ENCODE measurements at regions not wholly inside any gene's neighbourhood (a gene's known extent, or its start where the extent isn't known, plus 50 kb on each side); places are given as distances from the start of the nearest gene placed in this dataset.
"Not testable (repeated sequence)": the region's sequence is repeated elsewhere in the genome, so short reads cannot be mapped to it uniquely, and the experiment has no call there.

DNA sequence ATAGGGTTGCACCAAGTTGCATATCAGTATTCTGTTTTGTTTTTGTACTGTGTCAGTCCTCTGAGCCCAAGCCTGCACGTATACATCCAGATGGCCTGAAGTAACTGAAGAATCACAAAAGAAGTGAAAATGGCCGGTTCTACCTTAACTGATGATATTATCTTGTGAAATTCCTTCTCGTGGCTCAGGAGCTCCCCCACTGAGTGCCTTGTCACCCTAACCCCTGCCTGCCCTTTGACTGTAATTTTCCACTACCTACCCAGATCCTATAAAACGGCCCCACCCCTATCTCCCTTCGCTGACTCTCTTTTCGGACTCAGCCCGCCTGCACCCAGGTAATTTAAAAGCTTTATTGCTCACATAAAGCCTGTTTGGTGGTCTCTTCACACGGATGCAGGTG is 924.1 kb upstream of the CELF4 start:
- not testable (repeated sequence) for H3K4me3 ChIP-seq (ENCODE audit: low read length in 2 of 2); H3K36me3 ChIP-seq (ENCODE audit: control insufficient read depth in 2 of 2, insufficient read depth in 2 of 2, low read length in 1 of 2); H3K4me1 ChIP-seq (ENCODE audit: control insufficient read depth in 2 of 2, insufficient read depth in 2 of 2, low read length in 2 of 2); H3K27me3 ChIP-seq (ENCODE audit: control insufficient read depth in 2 of 2, insufficient read depth in 1 of 2, low read length in 1 of 2); H3K9me3 ChIP-seq (ENCODE audit: control insufficient read depth in 2 of 2, insufficient read depth in 1 of 2, low read length in 1 of 2); H3K27ac ChIP-seq (ENCODE audit: low read depth in 1 of 2, low read length in 1 of 2); DNase-seq (ENCODE audit: low read depth in 6 of 9, low spot score in 9 of 9)
- WGBS: 94% methylated on average over 8 of the region's 8 CpGs

- DNase-seq (ENCODE audit: low read depth in 6 of 9, low spot score in 9 of 9): no peak
- 96% methylated on average over 2 of the region's 2 CpGs for WGBS
- no peaks in the 10 kb centered on the region for H3K9me3 ChIP-seq (ENCODE audit: control insufficient read depth in 2 of 2, insufficient read depth in 1 of 2, low read length in 1 of 2)
Measured at GRCh38 chr18:38487521-38487920, 921.9 kb upstream of the CELF4 start.

DNA sequence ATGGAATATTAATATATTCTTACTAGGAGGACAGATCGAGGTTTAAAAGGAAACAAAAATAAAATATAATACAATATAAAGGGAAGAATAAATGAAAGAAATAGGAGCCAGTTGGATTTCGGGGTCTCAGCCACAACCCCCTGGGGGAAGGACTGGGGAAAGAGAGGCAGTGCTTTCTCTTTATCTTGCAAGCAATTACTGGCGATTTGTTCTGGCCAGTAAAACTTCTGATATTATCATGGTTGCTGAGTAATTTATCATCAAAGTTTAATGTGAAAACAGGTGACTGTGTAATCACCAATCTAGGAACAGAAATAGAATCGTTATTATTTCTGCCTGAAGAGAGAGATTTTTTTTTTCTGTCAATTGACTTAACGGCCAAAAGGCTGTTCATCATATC is 917.7 kb upstream of the CELF4 start:
- H3K9me3 ChIP-seq (ENCODE audit: control insufficient read depth in 2 of 2, insufficient read depth in 1 of 2, low read length in 1 of 2): no peaks in the 10 kb centered on the region
- WGBS: 97% methylated on average over 5 of the region's 5 CpGs

More at GRCh38 chr18:38487521-38487920, 921.9 kb upstream of the CELF4 start:
- no peaks in the 10 kb centered on the region for H3K36me3 ChIP-seq (ENCODE audit: control insufficient read depth in 2 of 2, insufficient read depth in 2 of 2, low read length in 1 of 2)
- no peaks in the 10 kb centered on the region for H3K27me3 ChIP-seq (ENCODE audit: control insufficient read depth in 2 of 2, insufficient read depth in 1 of 2, low read length in 1 of 2)
- H3K4me1 ChIP-seq (ENCODE audit: control insufficient read depth in 2 of 2, insufficient read depth in 2 of 2, low read length in 2 of 2): no peaks in the 10 kb centered on the region
- H3K27ac ChIP-seq (ENCODE audit: low read depth in 1 of 2, low read length in 1 of 2): no peak overlapping the region
- no peak overlapping the region for H3K4me3 ChIP-seq (ENCODE audit: low read length in 2 of 2)

DNA sequence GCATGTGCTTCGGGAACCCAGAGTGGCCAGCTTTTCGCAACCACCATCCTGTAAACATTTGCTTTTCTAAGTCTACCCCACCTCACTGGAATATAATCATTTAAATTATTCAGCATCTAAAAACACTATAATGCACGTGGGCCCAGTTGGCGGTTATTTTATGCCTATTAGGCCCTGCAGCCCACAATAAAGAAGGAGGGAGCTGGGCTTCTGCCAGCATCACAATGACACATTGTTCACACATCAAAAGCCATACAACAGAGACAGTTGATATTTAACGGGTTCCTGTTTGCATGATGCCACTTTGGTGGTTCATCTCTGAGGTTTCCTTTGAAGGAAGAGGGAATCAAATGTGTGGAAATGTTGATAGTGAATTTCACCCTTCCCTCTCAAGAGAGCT is 916.0 kb upstream of the CELF4 start:
- H3K36me3 ChIP-seq (ENCODE audit: control insufficient read depth in 2 of 2, insufficient read depth in 2 of 2, low read length in 1 of 2): no peaks in the 10 kb centered on the region
- WGBS: 9% methylated on average over 5 of the region's 5 CpGs

More for the DNA sequence above, 917.7 kb upstream of the CELF4 start:
- Histone ChIP-seq H3K4me3 (ENCODE audit: low read length in 2 of 2) (no peak overlapping the region), H3K27ac (ENCODE audit: low read depth in 1 of 2, low read length in 1 of 2) (no peak overlapping the region), H3K27me3 (ENCODE audit: control insufficient read depth in 2 of 2, insufficient read depth in 1 of 2, low read length in 1 of 2) (no peaks in the 10 kb centered on the region), H3K36me3 (ENCODE audit: control insufficient read depth in 2 of 2, insufficient read depth in 2 of 2, low read length in 1 of 2) (no peaks in the 10 kb centered on the region), H3K4me1 (ENCODE audit: control insufficient read depth in 2 of 2, insufficient read depth in 2 of 2, low read length in 2 of 2) (peaks cover 2 to 3% of the 10 kb centered on the region in 2 donors)
- DNase-seq (ENCODE audit: low read depth in 6 of 9, low spot score in 9 of 9): no peak

DNA sequence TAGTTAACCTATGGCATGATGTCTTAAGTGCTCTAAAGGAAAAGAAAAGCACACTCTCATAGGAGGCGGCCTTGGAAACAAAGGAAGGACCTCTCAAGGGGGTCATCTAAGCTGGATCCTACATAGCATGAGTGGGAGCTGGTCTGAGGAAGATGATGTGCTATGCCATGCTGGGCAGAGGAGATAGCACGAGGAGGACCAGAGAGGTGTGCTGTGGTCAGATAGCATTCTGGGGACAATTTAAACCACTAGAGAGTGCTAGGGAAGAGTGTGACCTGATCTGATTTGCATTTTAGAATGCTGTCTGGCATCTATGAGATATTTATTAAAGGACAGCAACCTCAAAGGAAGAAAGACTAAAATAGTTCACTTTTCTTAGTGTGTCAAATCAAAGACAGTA is 910.1 kb upstream of the CELF4 start:
- Histone ChIP-seq H3K4me1 (ENCODE audit: control insufficient read depth in 2 of 2, insufficient read depth in 2 of 2, low read length in 2 of 2) (no peaks in the 10 kb centered on the region), H3K27ac (ENCODE audit: low read depth in 1 of 2, low read length in 1 of 2) (no peak overlapping the region), H3K27me3 (ENCODE audit: control insufficient read depth in 2 of 2, insufficient read depth in 1 of 2, low read length in 1 of 2) (no peaks in the 10 kb centered on the region), H3K36me3 (ENCODE audit: control insufficient read depth in 2 of 2, insufficient read depth in 2 of 2, low read length in 1 of 2) (no peaks in the 10 kb centered on the region), H3K4me3 (ENCODE audit: low read length in 2 of 2) (no peak overlapping the region), H3K9me3 (ENCODE audit: control insufficient read depth in 2 of 2, insufficient read depth in 1 of 2, low read length in 1 of 2) (no peaks in the 10 kb centered on the region)
- WGBS: 97% methylated on average over 2 of the region's 2 CpGs
- DNase-seq (ENCODE audit: low read depth in 6 of 9, low spot score in 9 of 9): no peak

More for the DNA sequence above, 916.0 kb upstream of the CELF4 start:
- Histone ChIP-seq H3K27ac (ENCODE audit: low read depth in 1 of 2, low read length in 1 of 2) (peak overlapping the region in 1 of 2 donors; percentile 18), H3K27me3 (ENCODE audit: control insufficient read depth in 2 of 2, insufficient read depth in 1 of 2, low read length in 1 of 2) (no peaks in the 10 kb centered on the region), H3K4me3 (ENCODE audit: low read length in 2 of 2) (no peak overlapping the region), H3K9me3 (ENCODE audit: control insufficient read depth in 2 of 2, insufficient read depth in 1 of 2, low read length in 1 of 2) (no peaks in the 10 kb centered on the region), H3K4me1 (ENCODE audit: control insufficient read depth in 2 of 2, insufficient read depth in 2 of 2, low read length in 2 of 2) (peaks cover 2 to 3% of the 10 kb centered on the region in 2 donors)
- DNase-seq (ENCODE audit: low read depth in 6 of 9, low spot score in 9 of 9): peak in 2 of 9 donors; percentile 8 to 41

GRCh38 chr18:38473535-38473934 is 907.9 kb upstream of the CELF4 start:
- H3K4me3 ChIP-seq (ENCODE audit: low read length in 2 of 2): no peak overlapping the region
- H3K4me1 ChIP-seq (ENCODE audit: control insufficient read depth in 2 of 2, insufficient read depth in 2 of 2, low read length in 2 of 2): no peaks in the 10 kb centered on the region
- no peak for DNase-seq (ENCODE audit: low read depth in 6 of 9, low spot score in 9 of 9)
- no peak overlapping the region for H3K27ac ChIP-seq (ENCODE audit: low read depth in 1 of 2, low read length in 1 of 2)
- H3K36me3 ChIP-seq (ENCODE audit: control insufficient read depth in 2 of 2, insufficient read depth in 2 of 2, low read length in 1 of 2): no peaks in the 10 kb centered on the region
- no peaks in the 10 kb centered on the region for H3K9me3 ChIP-seq (ENCODE audit: control insufficient read depth in 2 of 2, insufficient read depth in 1 of 2, low read length in 1 of 2)
- H3K27me3 ChIP-seq (ENCODE audit: control insufficient read depth in 2 of 2, insufficient read depth in 1 of 2, low read length in 1 of 2): no peaks in the 10 kb centered on the region
- 96% methylated on average over 2 of the region's 2 CpGs for WGBS

- Histone ChIP-seq H3K4me3 (ENCODE audit: low read length in 2 of 2) (no peak overlapping the region), H3K9me3 (ENCODE audit: control insufficient read depth in 2 of 2, insufficient read depth in 1 of 2, low read length in 1 of 2) (no peaks in the 10 kb centered on the region), H3K4me1 (ENCODE audit: control insufficient read depth in 2 of 2, insufficient read depth in 2 of 2, low read length in 2 of 2) (no peaks in the 10 kb centered on the region), H3K27me3 (ENCODE audit: control insufficient read depth in 2 of 2, insufficient read depth in 1 of 2, low read length in 1 of 2) (no peaks in the 10 kb centered on the region), H3K36me3 (ENCODE audit: control insufficient read depth in 2 of 2, insufficient read depth in 2 of 2, low read length in 1 of 2) (no peaks in the 10 kb centered on the region), H3K27ac (ENCODE audit: low read depth in 1 of 2, low read length in 1 of 2) (no peak overlapping the region)
- no peak for DNase-seq (ENCODE audit: low read depth in 6 of 9, low spot score in 9 of 9)
Measured at GRCh38 chr18:38470421-38470820, 904.8 kb upstream of the CELF4 start.

- no peaks in the 10 kb centered on the region for H3K27me3 ChIP-seq (ENCODE audit: control insufficient read depth in 2 of 2, insufficient read depth in 1 of 2, low read length in 1 of 2)
- 95% methylated on average over 2 of the region's 2 CpGs for WGBS
- no peak overlapping the region for H3K27ac ChIP-seq (ENCODE audit: low read depth in 1 of 2, low read length in 1 of 2)
- no peaks in the 10 kb centered on the region for H3K36me3 ChIP-seq (ENCODE audit: control insufficient read depth in 2 of 2, insufficient read depth in 2 of 2, low read length in 1 of 2)
- no peaks in the 10 kb centered on the region for H3K4me1 ChIP-seq (ENCODE audit: control insufficient read depth in 2 of 2, insufficient read depth in 2 of 2, low read length in 2 of 2)
- no peak overlapping the region for H3K4me3 ChIP-seq (ENCODE audit: low read length in 2 of 2)
- no peaks in the 10 kb centered on the region for H3K9me3 ChIP-seq (ENCODE audit: control insufficient read depth in 2 of 2, insufficient read depth in 1 of 2, low read length in 1 of 2)
- DNase-seq (ENCODE audit: low read depth in 6 of 9, low spot score in 9 of 9): no peak
Measured at GRCh38 chr18:38466426-38466825, 900.8 kb upstream of the CELF4 start.

- H3K4me1 ChIP-seq (ENCODE audit: control insufficient read depth in 2 of 2, insufficient read depth in 2 of 2, low read length in 2 of 2): no peaks in the 10 kb centered on the region
- no peak for DNase-seq (ENCODE audit: low read depth in 6 of 9, low spot score in 9 of 9)
- no peak overlapping the region for H3K4me3 ChIP-seq (ENCODE audit: low read length in 2 of 2)
- 94% methylated on average over 1 of the region's 1 CpG for whole genome bisulfite sequencing
- no peaks in the 10 kb centered on the region for H3K36me3 ChIP-seq (ENCODE audit: control insufficient read depth in 2 of 2, insufficient read depth in 2 of 2, low read length in 1 of 2)
- no peak overlapping the region for H3K27ac ChIP-seq (ENCODE audit: low read depth in 1 of 2, low read length in 1 of 2)
- H3K9me3 ChIP-seq (ENCODE audit: control insufficient read depth in 2 of 2, insufficient read depth in 1 of 2, low read length in 1 of 2): no peaks in the 10 kb centered on the region
- no peaks in the 10 kb centered on the region for H3K27me3 ChIP-seq (ENCODE audit: control insufficient read depth in 2 of 2, insufficient read depth in 1 of 2, low read length in 1 of 2)
Measured at GRCh38 chr18:38464024-38464423, 898.4 kb upstream of the CELF4 start.

- 97% methylated on average over 4 of the region's 4 CpGs for WGBS
- no peak overlapping the region for H3K27ac ChIP-seq (ENCODE audit: low read depth in 1 of 2, low read length in 1 of 2)
- no peaks in the 10 kb centered on the region for H3K36me3 ChIP-seq (ENCODE audit: control insufficient read depth in 2 of 2, insufficient read depth in 2 of 2, low read length in 1 of 2)
- no peaks in the 10 kb centered on the region for H3K4me1 ChIP-seq (ENCODE audit: control insufficient read depth in 2 of 2, insufficient read depth in 2 of 2, low read length in 2 of 2)
- H3K27me3 ChIP-seq (ENCODE audit: control insufficient read depth in 2 of 2, insufficient read depth in 1 of 2, low read length in 1 of 2): no peaks in the 10 kb centered on the region
- H3K9me3 ChIP-seq (ENCODE audit: control insufficient read depth in 2 of 2, insufficient read depth in 1 of 2, low read length in 1 of 2): no peaks in the 10 kb centered on the region
- no peak for DNase-seq (ENCODE audit: low read depth in 6 of 9, low spot score in 9 of 9)
- H3K4me3 ChIP-seq (ENCODE audit: low read length in 2 of 2): no peak overlapping the region
Measured at GRCh38 chr18:38460657-38461056, 895.1 kb upstream of the CELF4 start.

Measured in thymus (tissue), 11 donors.